Stomach (tissue), 8 donors: ENCODE measurements at regions not wholly inside any gene's neighbourhood (a gene's known extent, or its start where the extent isn't known, plus 50 kb on each side); places are given as distances from the start of the nearest gene placed in this dataset.

ENCODE experiments used
- DNase-seq, 2 donors: peaks; one replicate each; pipeline versions ENCODE4 v3.0.0 to v3.0.0-alpha.2; 2013 to 2019
- H3K27ac ChIP-seq, 5 donors: fragments of 200-600 bp in 4 of 5; sonication (generic) in 4 of 5; one replicate each; pipeline ENCODE4 v1.5.1; 2013 to 2019; ENCODE audit warnings: mild to moderate bottlenecking in 1 of 5, moderate library complexity in 1 of 5
- H3K27me3 ChIP-seq, 3 donors: fragments of 200-600 bp; sonication (generic); one replicate each; pipeline ENCODE4 v1.5.1; 2017 to 2019; ENCODE audit warnings: mixed run types in 1 of 3
- H3K36me3 ChIP-seq, 4 donors: fragments of 200-600 bp; sonication (generic); 1 replicate in 3 of 4; 2 replicates in 1 of 4; pipeline ENCODE4 v1.5.1; 2016 to 2019
- H3K4me1 ChIP-seq, 4 donors: fragments of 200-600 bp; sonication (generic); one replicate each; pipeline ENCODE4 v1.5.1; 2016 to 2019
- H3K4me3 ChIP-seq, 4 donors: fragments of 200-600 bp; sonication (generic) in 3 of 4; one replicate each; pipeline ENCODE4 v1.5.1; 2016 to 2019; ENCODE audit warnings: mild to moderate bottlenecking in 1 of 4
- H3K9me3 ChIP-seq, 4 donors: fragments of 200-600 bp; sonication (generic); one replicate each; pipeline ENCODE4 v1.5.1; 2016 to 2019
- CTCF ChIP-seq, 7 experiments: fragments of 450-650 bp in 4 of 7; fragments of 200-600 bp in 3 of 7; sonication (generic) in 3 of 7; IDR thresholded peaks; one replicate each; pipeline ENCODE4 v1.5.1; 2016 to 2019; ENCODE audit warnings: antibody characterized with exemption in 7 of 7, control low read depth in 2 of 7, mild to moderate bottlenecking in 1 of 7
- EP300 ChIP-seq: sonication (generic); formaldehyde crosslinking; IDR thresholded peaks from one replicate; pipeline ENCODE4 v1.6.1; 2017; ENCODE audit warnings: antibody characterized with exemption
- POLR2A ChIP-seq, 4 donors: fragments of 450-650 bp; IDR thresholded peaks; one replicate each; pipeline ENCODE4 v1.6.1; 2016; ENCODE audit warnings: antibody characterized with exemption in 4 of 4, control low read depth in 2 of 4, mild to moderate bottlenecking in 1 of 4, moderate library complexity in 1 of 4
- POLR2AphosphoS5 ChIP-seq, 3 donors: sonication (generic); formaldehyde crosslinking; IDR thresholded peaks; one replicate each; pipeline ENCODE4 v1.6.1; 2016; ENCODE audit warnings: antibody characterized with exemption in 3 of 3
- WGBS, 5 donors: extraction: QIAGEN DNeasy Blood & Tissue Kit in 3 of 5; methylation state at CpG; one replicate each; pipeline versions ENCODE4 v1.1.5 to v1.1.7; 2013 to 2018; 5-methylcytosine and 5-hydroxymethylcytosine counted together
- intact Hi-C: fragments of 100-400 bp; cut with DNase I; formaldehyde crosslinking; loops from one replicate; pipeline ENCODE4 v1.15.1; 2023; ENCODE audit warnings: low total_unique reads
- donor health status: healthy with polysubstance abuse.
- donor health status: Bipolar disorder and iron deficiency.
- donor health status: healthy.

GRCh38 chr10:130337305-130337640 lies 201.1 kb downstream of the GLRX3 start:
- Histone ChIP-seq H3K27ac (no peak overlapping the region), H3K4me1 (no peaks in the 10 kb centered on the region), H3K36me3 (no peaks in the 10 kb centered on the region), H3K27me3 (peaks cover 0 to 13% (median 0%) of the 10 kb centered on the region in 3 donors), H3K4me3 (no peak overlapping the region), H3K9me3 (peaks cover 0 to 1% (median 0%) of the 10 kb centered on the region in 4 donors)
- TF ChIP-seq POLR2A (IDR thresholded peaks at IDR 0.05) (no peak), EP300 (no peak), CTCF (IDR thresholded peaks at IDR 0.05) (no peak), POLR2AphosphoS5 (IDR thresholded peaks at IDR 0.05) (no peak)
- DNase-seq: no peak
- intact Hi-C loops: no loop called here
- 75 to 86% (median 86%) methylated on average over 9 to 13 of the region's 13 CpGs for WGBS, 5 donors

- TF ChIP-seq POLR2AphosphoS5 (IDR thresholded peaks at IDR 0.05): no peak
- H3K4me1 ChIP-seq: no peaks in the 10 kb centered on the region
- no peak overlapping the region for H3K4me3 ChIP-seq
- intact Hi-C loops: no loop called here
- H3K27me3 ChIP-seq: peaks cover 0 to 13% (median 0%) of the 10 kb centered on the region in 3 donors
- no peak for DNase-seq
- H3K9me3 ChIP-seq: no peaks in the 10 kb centered on the region
- no peaks in the 10 kb centered on the region for H3K36me3 ChIP-seq
- 80 to 89% (median 84%) methylated on average over 14 to 19 of the region's 19 CpGs for WGBS, 5 donors
- no peak overlapping the region for H3K27ac ChIP-seq
Observed at GRCh38 chr10:130337696-130338635, 201.8 kb downstream of the GLRX3 start.

GRCh38 chr10:130338636-130339024 lies 202.4 kb downstream of the GLRX3 start:
- H3K9me3 ChIP-seq: no peaks in the 10 kb centered on the region
- peaks cover 0 to 13% (median 0%) of the 10 kb centered on the region in 3 donors for H3K27me3 ChIP-seq
- intact Hi-C loops: no loop called here
- WGBS, 5 donors: 71 to 88% (median 82%) methylated on average over 5 of the region's 5 CpGs
- H3K4me3 ChIP-seq: no peak overlapping the region
- no peaks in the 10 kb centered on the region for H3K4me1 ChIP-seq
- DNase-seq: no peak
- H3K27ac ChIP-seq: no peak overlapping the region
- no peaks in the 10 kb centered on the region for H3K36me3 ChIP-seq
- no peak for TF ChIP-seq EP300
- TF ChIP-seq POLR2AphosphoS5 (IDR thresholded peaks at IDR 0.05): no peak
- no peak for TF ChIP-seq POLR2A (IDR thresholded peaks at IDR 0.05)
- no peak for TF ChIP-seq CTCF (IDR thresholded peaks at IDR 0.05)

- 83 to 91% (median 87%) methylated on average over 10 to 11 of the region's 11 CpGs for WGBS, 5 donors
- Histone ChIP-seq H3K36me3 (no peaks in the 10 kb centered on the region), H3K9me3 (no peaks in the 10 kb centered on the region), H3K27me3 (peaks cover 0 to 13% (median 0%) of the 10 kb centered on the region in 3 donors), H3K4me1 (no peaks in the 10 kb centered on the region), H3K27ac (no peak overlapping the region), H3K4me3 (no peak overlapping the region)
- TF ChIP-seq CTCF (IDR thresholded peaks at IDR 0.05) (no peak), EP300 (no peak), POLR2AphosphoS5 (IDR thresholded peaks at IDR 0.05) (no peak), POLR2A (IDR thresholded peaks at IDR 0.05) (no peak)
- intact Hi-C loops: no loop called here
- no peak for DNase-seq
Observed at GRCh38 chr10:130339091-130339490, 202.9 kb downstream of the GLRX3 start.

GRCh38 chr10:130339911-130340310 lies 203.7 kb downstream of the GLRX3 start:
- 59 to 73% (median 67%) methylated on average over 7 of the region's 7 CpGs for WGBS, 5 donors
- H3K9me3 ChIP-seq: no peaks in the 10 kb centered on the region
- H3K27ac ChIP-seq: no peak overlapping the region
- no peaks in the 10 kb centered on the region for H3K4me1 ChIP-seq
- intact Hi-C loops: no loop called here
- TF ChIP-seq CTCF (IDR thresholded peaks at IDR 0.05) (no peak), EP300 (no peak), POLR2AphosphoS5 (IDR thresholded peaks at IDR 0.05) (no peak), POLR2A (IDR thresholded peaks at IDR 0.05) (no peak)
- H3K4me3 ChIP-seq: no peak overlapping the region
- DNase-seq: no peak
- H3K36me3 ChIP-seq: no peaks in the 10 kb centered on the region
- peaks cover 0 to 13% (median 0%) of the 10 kb centered on the region in 3 donors for H3K27me3 ChIP-seq
